ENCODE measurements at regions not wholly inside any gene's neighbourhood (a gene's known extent, or its start where the extent isn't known, plus 50 kb on each side); places are given as distances from the start of the nearest gene placed in this dataset.

GRCh38 chr11:123282597-123282996 is 87.5 kb upstream of the CLMP start:
- H4K20me1 ChIP-seq (ENCODE audit: insufficient read depth, low read length, poor library complexity, severe bottlenecking), result no peaks in the 10 kb centered on the region
- H3K9me2 ChIP-seq (replicated peaks; ENCODE audit: low read depth, low read length), result no peaks in the 10 kb centered on the region
- no peak overlapping the region for H3K4me2 ChIP-seq (ENCODE audit: low read depth, low read length, poor library complexity, severe bottlenecking)
- H3K4me3 ChIP-seq (ENCODE audit: low read length, poor library complexity, severe bottlenecking), result no peak overlapping the region
- TF ChIP-seq EZH2phosphoT487 (IDR thresholded peaks at IDR 0.05; ENCODE audit: borderline replicate concordance), result no peak
- no peaks in the 10 kb centered on the region for H3K36me3 ChIP-seq (ENCODE audit: insufficient read depth, low read length)
- no peaks in the 10 kb centered on the region for H3K9me3 ChIP-seq (ENCODE audit: insufficient read depth, low read depth, low read length)
- H3K27me3 ChIP-seq (ENCODE audit: insufficient read depth, low read length, poor library complexity, severe bottlenecking), result no peaks in the 10 kb centered on the region
- no peaks in the 10 kb centered on the region for H3F3A ChIP-seq (ENCODE audit: low read depth)
- H3K79me2 ChIP-seq (ENCODE audit: insufficient read depth, low read length), result no peaks in the 10 kb centered on the region
- no peak overlapping the region for H2AFZ ChIP-seq (ENCODE audit: low read length)
- H3K4me1 ChIP-seq (ENCODE audit: insufficient read depth, low read length, poor library complexity, severe bottlenecking), result no peaks in the 10 kb centered on the region
- no peak overlapping the region for H3K9ac ChIP-seq (ENCODE audit: low read depth, low read length, poor library complexity, severe bottlenecking)

GRCh38 chr11:123273616-123274015 is 78.6 kb upstream of the CLMP start:
- no peak overlapping the region for H3K4me3 ChIP-seq (ENCODE audit: low read length, poor library complexity, severe bottlenecking)
- H3K36me3 ChIP-seq (ENCODE audit: insufficient read depth, low read length), result no peaks in the 10 kb centered on the region

DNA sequence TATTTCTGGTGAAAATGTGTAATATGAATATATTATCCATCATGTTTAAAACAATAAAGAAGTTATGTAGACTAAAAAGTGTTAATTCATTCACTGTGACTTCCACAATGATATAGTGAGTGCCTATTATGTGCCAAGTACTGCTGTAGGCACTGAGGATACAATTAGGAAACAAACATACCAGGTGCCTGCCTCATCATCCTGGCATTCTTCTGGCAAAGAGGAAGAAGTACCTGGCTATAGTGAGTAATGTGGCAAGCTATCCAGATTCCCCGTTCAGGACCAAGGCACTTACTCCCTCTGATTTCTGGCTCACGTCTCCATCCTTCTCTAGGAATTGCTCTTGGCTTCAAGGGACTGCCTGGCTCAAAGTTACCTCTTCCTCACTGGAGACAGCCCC is 77.5 kb upstream of the CLMP start:
- H2AFZ ChIP-seq (ENCODE audit: low read length), result no peak overlapping the region
- H4K20me1 ChIP-seq (ENCODE audit: insufficient read depth, low read length, poor library complexity, severe bottlenecking), result no peaks in the 10 kb centered on the region
- H3K9me3 ChIP-seq (ENCODE audit: insufficient read depth, low read depth, low read length), result no peaks in the 10 kb centered on the region
- H3K9me2 ChIP-seq (replicated peaks; ENCODE audit: low read depth, low read length), result no peaks in the 10 kb centered on the region
- H3K4me3 ChIP-seq (ENCODE audit: low read length, poor library complexity, severe bottlenecking), result no peak overlapping the region
- H3K36me3 ChIP-seq (ENCODE audit: insufficient read depth, low read length), result no peaks in the 10 kb centered on the region
- no peak for TF ChIP-seq EZH2phosphoT487 (IDR thresholded peaks at IDR 0.05; ENCODE audit: borderline replicate concordance)
- TF ChIP-seq, protein P1, sequence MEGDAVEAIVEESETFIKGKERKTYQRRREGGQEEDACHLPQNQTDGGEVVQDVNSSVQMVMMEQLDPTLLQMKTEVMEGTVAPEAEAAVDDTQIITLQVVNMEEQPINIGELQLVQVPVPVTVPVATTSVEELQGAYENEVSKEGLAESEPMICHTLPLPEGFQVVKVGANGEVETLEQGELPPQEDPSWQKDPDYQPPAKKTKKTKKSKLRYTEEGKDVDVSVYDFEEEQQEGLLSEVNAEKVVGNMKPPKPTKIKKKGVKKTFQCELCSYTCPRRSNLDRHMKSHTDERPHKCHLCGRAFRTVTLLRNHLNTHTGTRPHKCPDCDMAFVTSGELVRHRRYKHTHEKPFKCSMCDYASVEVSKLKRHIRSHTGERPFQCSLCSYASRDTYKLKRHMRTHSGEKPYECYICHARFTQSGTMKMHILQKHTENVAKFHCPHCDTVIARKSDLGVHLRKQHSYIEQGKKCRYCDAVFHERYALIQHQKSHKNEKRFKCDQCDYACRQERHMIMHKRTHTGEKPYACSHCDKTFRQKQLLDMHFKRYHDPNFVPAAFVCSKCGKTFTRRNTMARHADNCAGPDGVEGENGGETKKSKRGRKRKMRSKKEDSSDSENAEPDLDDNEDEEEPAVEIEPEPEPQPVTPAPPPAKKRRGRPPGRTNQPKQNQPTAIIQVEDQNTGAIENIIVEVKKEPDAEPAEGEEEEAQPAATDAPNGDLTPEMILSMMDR (conservative IDR thresholded peaks at IDR 0.05; ENCODE audit: low read length), result no peak
- no peaks in the 10 kb centered on the region for H3F3A ChIP-seq (ENCODE audit: low read depth)
- no peaks in the 10 kb centered on the region for H3K4me1 ChIP-seq (ENCODE audit: insufficient read depth, low read length, poor library complexity, severe bottlenecking)
- H3K27me3 ChIP-seq (ENCODE audit: insufficient read depth, low read length, poor library complexity, severe bottlenecking), result no peaks in the 10 kb centered on the region
- H3K4me2 ChIP-seq (ENCODE audit: low read depth, low read length, poor library complexity, severe bottlenecking), result no peak overlapping the region
- H3K79me2 ChIP-seq (ENCODE audit: insufficient read depth, low read length), result no peaks in the 10 kb centered on the region
- no peak overlapping the region for H3K9ac ChIP-seq (ENCODE audit: low read depth, low read length, poor library complexity, severe bottlenecking)

More at GRCh38 chr11:123273616-123274015, 78.6 kb upstream of the CLMP start:
- Histone ChIP-seq H3F3A (ENCODE audit: low read depth) (no peaks in the 10 kb centered on the region), H3K79me2 (ENCODE audit: insufficient read depth, low read length) (no peaks in the 10 kb centered on the region), H4K20me1 (ENCODE audit: insufficient read depth, low read length, poor library complexity, severe bottlenecking) (no peaks in the 10 kb centered on the region), H3K9ac (ENCODE audit: low read depth, low read length, poor library complexity, severe bottlenecking) (no peak overlapping the region), H3K4me2 (ENCODE audit: low read depth, low read length, poor library complexity, severe bottlenecking) (no peak overlapping the region), H2AFZ (ENCODE audit: low read length) (no peak overlapping the region), H3K9me3 (ENCODE audit: insufficient read depth, low read depth, low read length) (no peaks in the 10 kb centered on the region), H3K27me3 (ENCODE audit: insufficient read depth, low read length, poor library complexity, severe bottlenecking) (no peaks in the 10 kb centered on the region), H3K9me2 (replicated peaks; ENCODE audit: low read depth, low read length) (no peaks in the 10 kb centered on the region), H3K4me1 (ENCODE audit: insufficient read depth, low read length, poor library complexity, severe bottlenecking) (no peaks in the 10 kb centered on the region)
- TF ChIP-seq, protein P1 (conservative IDR thresholded peaks at IDR 0.05; ENCODE audit: low read length), result no peak
- TF ChIP-seq EZH2phosphoT487 (IDR thresholded peaks at IDR 0.05; ENCODE audit: borderline replicate concordance), result no peak

DNA sequence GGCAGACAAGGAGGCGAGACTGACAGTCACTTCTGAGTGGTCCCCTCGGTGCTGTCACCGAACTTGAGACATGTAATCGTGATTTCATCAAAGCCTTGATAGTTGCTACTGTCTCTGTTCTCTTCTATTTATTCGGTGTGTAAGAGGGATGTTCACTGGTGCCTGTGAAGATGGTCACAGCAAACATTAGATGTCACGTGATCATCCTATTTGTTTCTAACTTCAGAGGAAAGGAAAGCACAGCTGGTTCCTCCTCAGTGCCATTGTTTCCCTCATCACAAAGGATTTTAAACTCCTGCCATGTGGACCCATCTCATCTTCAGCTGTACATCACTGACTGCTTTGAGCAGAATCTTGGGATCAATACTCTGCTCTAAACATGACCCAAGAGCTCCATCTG is 73.1 kb upstream of the CLMP start:
- no peak overlapping the region for H3K4me2 ChIP-seq (ENCODE audit: low read depth, low read length, poor library complexity, severe bottlenecking)
- peak overlapping the region; percentile 38; the same call in 1 of the 2 replicates for H2AFZ ChIP-seq (ENCODE audit: low read length)

More for the DNA sequence above, 73.1 kb upstream of the CLMP start:
- no peak overlapping the region for H3K4me3 ChIP-seq (ENCODE audit: low read length, poor library complexity, severe bottlenecking)
- H3K9ac ChIP-seq (ENCODE audit: low read depth, low read length, poor library complexity, severe bottlenecking), result no peak overlapping the region
- H3K4me1 ChIP-seq (ENCODE audit: insufficient read depth, low read length, poor library complexity, severe bottlenecking), result peaks cover 32% of the 10 kb centered on the region
- no peaks in the 10 kb centered on the region for H3F3A ChIP-seq (ENCODE audit: low read depth)
- H3K27me3 ChIP-seq (ENCODE audit: insufficient read depth, low read length, poor library complexity, severe bottlenecking), result no peaks in the 10 kb centered on the region
- H3K9me3 ChIP-seq (ENCODE audit: insufficient read depth, low read depth, low read length), result no peaks in the 10 kb centered on the region
- no peaks in the 10 kb centered on the region for H3K9me2 ChIP-seq (replicated peaks; ENCODE audit: low read depth, low read length)
- H4K20me1 ChIP-seq (ENCODE audit: insufficient read depth, low read length, poor library complexity, severe bottlenecking), result no peaks in the 10 kb centered on the region
- TF ChIP-seq EZH2phosphoT487 (IDR thresholded peaks at IDR 0.05; ENCODE audit: borderline replicate concordance), result no peak
- TF ChIP-seq, protein P1 (conservative IDR thresholded peaks at IDR 0.05; ENCODE audit: low read length), result no peak
- H3K36me3 ChIP-seq (ENCODE audit: insufficient read depth, low read length), result no peaks in the 10 kb centered on the region
- no peaks in the 10 kb centered on the region for H3K79me2 ChIP-seq (ENCODE audit: insufficient read depth, low read length)

All from Loucy (cell line).